A673 (cell line): ENCODE measurements at regions not wholly inside any gene's neighbourhood (a gene's known extent, or its start where the extent isn't known, plus 50 kb on each side); places are given as distances from the start of the nearest gene placed in this dataset.

Experiments used
- BruUV-seq: library from RNA; stranded (reverse); fragments of 400-500 nt; replicated peaks from 2 replicates; lab custom pipeline; 2021; lab: Mats Ljungman, UMichigan
- CTCF ChIA-PET: fragments of 300-600 bp; sonication (Branson Sonifier 250); formaldehyde crosslinking; loops from one replicate; lab custom pipeline; 2022; ENCODE audit warnings: antibody characterized with exemption; lab: Charles Lee
- POLR2A ChIA-PET: fragments of 300-600 bp; sonication (Branson Sonifier 250); formaldehyde crosslinking; loops from one replicate; lab custom pipeline; 2022; ENCODE audit warnings: antibody characterized with exemption; ENCODE audit not compliant: low non-redundant PET; lab: Charles Lee
- DNase-seq: peaks from one replicate; pipeline ENCODE4 v3.0.0-alpha.2; 2015; ENCODE audit warnings: low spot score
- H3K27ac ChIP-seq: fragments of 200-600 bp; sonication (generic); 2 replicates; pipeline ENCODE4 v1.5.1; 2016; ENCODE audit warnings: mixed run types, low read depth, mild to moderate bottlenecking, mixed read lengths, antibody characterized with exemption, low read length; ENCODE audit not compliant: poor library complexity, severe bottlenecking
- H3K27me3 ChIP-seq: fragments of 200-600 bp; sonication (generic); replicated peaks from 2 replicates; pipeline ENCODE4 v1.6.1; 2017; ENCODE audit warnings: mixed run types, low read depth, mild to moderate bottlenecking, mixed read lengths, antibody characterized with exemption, low read length; ENCODE audit not compliant: insufficient read depth, poor library complexity
- H3K36me3 ChIP-seq: fragments of 200-600 bp; sonication (generic); 2 replicates; pipeline ENCODE4 v1.6.1; 2016; ENCODE audit warnings: mixed run types, mild to moderate bottlenecking, mixed read lengths, antibody characterized with exemption, low read length; ENCODE audit not compliant: insufficient read depth, poor library complexity, severe bottlenecking
- H3K4me1 ChIP-seq: fragments of 200-600 bp; sonication (generic); 2 replicates; pipeline ENCODE4 v1.6.1; 2017; ENCODE audit warnings: mixed run types, mild to moderate bottlenecking, mixed read lengths, antibody characterized with exemption, low read length; ENCODE audit not compliant: insufficient read depth, poor library complexity, severe bottlenecking
- H3K4me3 ChIP-seq: fragments of 200-600 bp; sonication (generic); 2 replicates; pipeline ENCODE4 v1.5.1; 2016; ENCODE audit warnings: low read depth, mixed run types, mild to moderate bottlenecking, mixed read lengths, low read length; ENCODE audit not compliant: poor library complexity, severe bottlenecking
- H3K9me3 ChIP-seq: fragments of 200-600 bp; sonication (generic); 2 replicates; pipeline ENCODE4 v1.6.1; 2016; ENCODE audit warnings: mixed run types, low read depth, mild to moderate bottlenecking, mixed read lengths, antibody characterized with exemption, low read length; ENCODE audit not compliant: poor library complexity, severe bottlenecking
- EZH2 ChIP-seq: fragments of 200-600 bp; sonication (generic); IDR thresholded peaks from 2 replicates; pipeline ENCODE4 v1.6.1; 2017; ENCODE audit warnings: borderline replicate concordance, low read depth, mild to moderate bottlenecking, mixed read lengths, antibody characterized with exemption, low read length; ENCODE audit not compliant: poor library complexity, severe bottlenecking
- intact Hi-C: fragments of 100-400 bp; cut with micrococcal nuclease; formaldehyde crosslinking; loops from one replicate; pipeline ENCODE4 v1.10.0; 2022; ENCODE audit not compliant: unreplicated experiment
- TF ChIP-seq, protein P1 (sequence below): fragments of 300-800, 200-600 bp; sonication (generic); conservative IDR thresholded peaks from 2 replicates; pipeline ENCODE4 v1.5.1; 2017; ENCODE audit warnings: low read depth, mild to moderate bottlenecking, antibody characterized with exemption, low read length, moderate library complexity, mixed read lengths

DNA sequence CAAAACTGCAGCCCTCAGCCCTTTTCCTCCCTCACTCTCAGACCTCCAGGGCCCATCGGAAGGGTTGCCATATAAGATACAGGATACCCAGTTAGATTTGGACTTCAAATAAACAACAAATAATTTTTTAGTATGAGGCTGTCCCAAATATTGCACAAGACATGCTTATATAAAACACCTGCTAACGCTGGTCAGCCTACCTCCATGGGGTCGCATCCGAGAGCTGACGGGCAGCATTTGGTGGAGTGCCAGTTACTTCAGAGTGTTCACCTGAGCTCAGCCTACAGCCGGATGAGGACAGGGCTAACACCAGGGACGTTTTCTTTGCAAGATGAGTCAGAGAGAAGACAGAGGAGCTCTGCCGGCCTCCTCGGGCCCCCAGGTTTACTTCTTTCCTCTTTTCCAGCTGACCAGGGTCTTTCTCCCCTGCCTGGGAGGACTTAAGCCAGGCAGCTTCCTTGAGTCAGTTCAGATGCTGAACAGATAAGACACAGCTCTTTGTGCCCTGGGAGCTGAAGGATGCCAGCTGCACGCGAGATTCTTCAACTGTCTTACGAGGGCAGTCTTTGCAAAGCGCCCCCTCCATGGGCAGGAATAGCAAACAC, 141.2 kb upstream of the KCNG1 start:
- BruUV-seq = no TSS peak
- POLR2A ChIA-PET = interaction anchor here (0.6 kb wide), 1 partner anchor 161 kb away, joined by 4 read pairs; no protein-coding TSS in a partner anchor
- CTCF ChIA-PET = no interaction called here

DNA sequence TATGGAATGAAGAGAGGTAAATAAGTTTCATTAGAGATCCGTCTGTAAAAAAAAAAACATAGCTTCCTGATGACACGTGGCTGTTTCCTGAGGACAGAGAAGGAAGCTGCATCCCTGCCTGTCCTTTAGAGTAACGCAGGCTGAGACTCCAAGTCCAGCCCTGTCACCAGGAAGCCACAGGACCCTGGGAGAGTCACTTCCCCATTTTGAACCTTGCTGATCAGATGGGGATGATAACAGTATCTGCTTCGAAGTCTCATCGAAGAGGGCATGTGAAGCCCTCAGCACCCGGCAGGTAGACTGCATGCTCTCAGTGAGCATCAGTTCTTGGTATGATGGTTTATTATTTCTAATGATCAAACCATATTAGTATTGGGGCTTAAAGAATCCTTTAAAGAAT, 139.1 kb upstream of the KCNG1 start:
- TF ChIP-seq EZH2 = no peak
- TF ChIP-seq, protein P1, sequence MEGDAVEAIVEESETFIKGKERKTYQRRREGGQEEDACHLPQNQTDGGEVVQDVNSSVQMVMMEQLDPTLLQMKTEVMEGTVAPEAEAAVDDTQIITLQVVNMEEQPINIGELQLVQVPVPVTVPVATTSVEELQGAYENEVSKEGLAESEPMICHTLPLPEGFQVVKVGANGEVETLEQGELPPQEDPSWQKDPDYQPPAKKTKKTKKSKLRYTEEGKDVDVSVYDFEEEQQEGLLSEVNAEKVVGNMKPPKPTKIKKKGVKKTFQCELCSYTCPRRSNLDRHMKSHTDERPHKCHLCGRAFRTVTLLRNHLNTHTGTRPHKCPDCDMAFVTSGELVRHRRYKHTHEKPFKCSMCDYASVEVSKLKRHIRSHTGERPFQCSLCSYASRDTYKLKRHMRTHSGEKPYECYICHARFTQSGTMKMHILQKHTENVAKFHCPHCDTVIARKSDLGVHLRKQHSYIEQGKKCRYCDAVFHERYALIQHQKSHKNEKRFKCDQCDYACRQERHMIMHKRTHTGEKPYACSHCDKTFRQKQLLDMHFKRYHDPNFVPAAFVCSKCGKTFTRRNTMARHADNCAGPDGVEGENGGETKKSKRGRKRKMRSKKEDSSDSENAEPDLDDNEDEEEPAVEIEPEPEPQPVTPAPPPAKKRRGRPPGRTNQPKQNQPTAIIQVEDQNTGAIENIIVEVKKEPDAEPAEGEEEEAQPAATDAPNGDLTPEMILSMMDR = no peak
- Histone ChIP-seq H3K27me3 (peaks cover 9% of the 10 kb centered on the region), H3K4me3 (no peak overlapping the region), H3K4me1 (peaks cover 5% of the 10 kb centered on the region), H3K9me3 (no peaks in the 10 kb centered on the region), H3K36me3 (no peaks in the 10 kb centered on the region), H3K27ac (no peak overlapping the region)
- no peak for DNase-seq
- intact Hi-C loops = no loop called here
- ChIA-PET POLR2A (no interaction called here), CTCF (no interaction called here)
- no TSS peak for BruUV-seq

More for the DNA sequence above, 141.2 kb upstream of the KCNG1 start:
- Histone ChIP-seq H3K27ac (no peak overlapping the region), H3K4me1 (no peaks in the 10 kb centered on the region), H3K36me3 (no peaks in the 10 kb centered on the region), H3K9me3 (no peaks in the 10 kb centered on the region), H3K4me3 (no peak overlapping the region), H3K27me3 (peaks cover 9% of the 10 kb centered on the region)
- no peak for DNase-seq
- intact Hi-C loops = no loop called here
- TF ChIP-seq EZH2 = no peak
- TF ChIP-seq, protein P1 = no peak

DNA sequence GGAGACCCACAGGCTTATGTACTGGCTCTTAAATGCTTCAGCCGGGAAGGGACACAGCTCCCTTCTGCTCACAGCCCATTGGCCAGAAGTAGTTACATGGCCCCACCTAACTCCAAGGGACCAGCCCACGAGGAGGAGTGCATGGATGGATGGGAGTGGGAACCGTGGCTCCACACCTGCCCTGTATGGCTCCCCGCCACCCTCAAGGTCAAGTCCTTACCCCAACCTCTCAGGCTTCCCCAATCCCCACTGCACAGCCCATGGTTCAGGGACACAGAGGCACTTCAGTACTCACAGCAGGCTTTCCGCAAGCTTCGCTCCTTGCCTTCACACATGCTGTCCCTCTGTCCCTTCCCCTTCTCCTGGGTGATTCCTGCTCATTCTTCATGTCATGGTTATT, 137.9 kb upstream of the KCNG1 start:
- ChIA-PET CTCF (no interaction called here), POLR2A (no interaction called here)
- Histone ChIP-seq H3K36me3 (no peaks in the 10 kb centered on the region), H3K9me3 (no peaks in the 10 kb centered on the region), H3K4me1 (peaks cover 13% of the 10 kb centered on the region), H3K27me3 (peaks cover 9% of the 10 kb centered on the region), H3K27ac (no peak overlapping the region), H3K4me3 (no peak overlapping the region)
- no peak for DNase-seq
- no peak for TF ChIP-seq EZH2
- TF ChIP-seq, protein P1 = no peak
- no TSS peak for BruUV-seq
- intact Hi-C loops = no loop called here
